Middle frontal gyrus (tissue), 1 donor: ENCODE measurements at regions not wholly inside any gene's neighbourhood (a gene's known extent, or its start where the extent isn't known, plus 50 kb on each side); places are given as distances from the start of the nearest gene placed in this dataset.

Experiments used
- DNase-seq: peaks from one replicate; pipeline ENCODE4 v3.0.0-alpha.2; 2015; ENCODE audit warnings: low spot score; ENCODE audit errors: extremely low spot score

GRCh38 chr5:57532513-57533497 lies 50.2 kb upstream of the ACTBL2 start:
- DNase-seq, result no peak
